IPS-NIHi7 (cell line): ENCODE measurements at regions not wholly inside any gene's neighbourhood (a gene's known extent, or its start where the extent isn't known, plus 50 kb on each side); places are given as distances from the start of the nearest gene placed in this dataset.
A peak's percentile ranks its signal among the peaks of the same experiment; 100 is the strongest.
"Not testable (repeated sequence)": the region's sequence is repeated elsewhere in the genome, so short reads cannot be mapped to it uniquely, and the experiment has no call there.

Experiments used
- DNase-seq: peaks from one replicate; pipeline ENCODE4 v3.0.0; 2012; ENCODE audit warnings: mixed read lengths; ENCODE audit errors: extremely low spot score

DNA sequence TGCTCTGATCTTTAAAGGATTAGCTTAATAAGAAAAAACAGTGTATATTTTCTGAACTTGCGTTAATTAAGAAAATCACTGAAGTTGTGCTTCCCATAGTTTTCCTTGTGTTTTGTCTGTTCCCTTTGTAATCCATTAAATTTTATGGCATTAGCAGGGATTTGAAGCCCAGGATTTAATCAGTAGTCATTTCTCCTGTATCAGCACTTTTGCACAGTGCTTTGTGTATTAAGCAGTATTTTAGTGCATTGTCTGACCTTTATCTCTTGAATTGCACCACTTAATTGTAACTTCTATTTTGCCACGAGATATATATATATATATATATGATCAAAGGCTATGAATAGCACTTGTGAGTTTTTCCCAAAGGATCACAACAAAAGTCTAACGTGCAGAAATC, 133.7 kb downstream of the S1PR1 start:
- DNase-seq, result no peak

DNA sequence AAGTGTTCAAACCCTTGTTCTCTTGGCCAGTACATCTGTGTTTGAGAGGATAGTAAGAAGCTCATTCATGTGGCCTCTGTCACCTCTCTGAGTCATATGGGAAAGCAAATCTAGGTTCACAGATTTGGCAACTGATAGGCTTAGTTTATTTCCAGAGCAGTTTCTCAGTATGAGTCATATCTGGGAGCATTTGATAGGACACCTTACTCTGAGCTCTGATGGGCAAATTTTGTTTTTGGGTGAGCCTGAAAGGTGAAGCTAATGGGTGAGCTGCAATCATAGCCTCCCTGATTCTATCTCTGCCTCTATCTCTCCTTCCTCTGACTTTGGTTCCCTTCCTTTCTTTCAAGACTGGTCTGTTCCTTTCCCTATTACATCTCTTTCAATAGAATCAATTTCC, 134.4 kb downstream of the S1PR1 start:
- DNase-seq, result no peak

DNA sequence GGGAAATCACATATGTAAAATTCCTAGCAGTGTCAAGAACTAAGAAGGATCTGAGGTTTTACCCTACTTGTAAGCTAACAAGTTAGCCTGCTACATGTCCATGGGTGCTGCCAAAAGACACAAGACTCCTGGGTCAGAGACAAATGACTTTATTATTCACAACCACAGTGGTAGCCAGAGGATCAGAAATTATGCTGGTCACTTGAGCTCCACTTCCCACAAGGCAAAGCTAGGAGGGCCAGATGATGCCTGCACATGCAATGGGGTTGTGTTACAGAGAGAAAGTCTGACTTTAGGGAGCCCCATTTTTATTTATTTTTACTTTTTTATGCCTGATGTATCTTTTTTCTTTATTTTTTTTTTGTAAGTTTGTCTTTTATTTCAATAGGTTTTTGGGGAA, 136.8 kb downstream of the S1PR1 start:
- DNase-seq, result no peak

DNA sequence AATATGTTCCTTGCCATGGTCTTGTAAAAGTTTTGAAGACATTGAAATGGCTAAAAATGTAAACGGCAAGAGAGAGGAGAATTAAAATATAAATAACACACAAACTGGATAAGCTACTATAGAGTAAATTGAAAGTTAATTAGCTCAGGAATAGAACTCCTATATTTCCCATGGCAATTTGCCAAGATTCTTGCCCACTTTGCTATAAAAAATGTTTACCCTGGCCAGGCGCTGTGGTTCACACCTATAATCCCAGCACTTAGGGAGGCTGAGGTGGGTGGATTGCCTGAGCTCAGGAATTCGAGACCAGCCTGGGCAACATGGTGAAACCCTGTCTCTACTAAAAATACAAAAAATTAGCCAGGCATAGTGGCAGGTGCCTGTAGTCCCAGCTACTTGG, 138.6 kb downstream of the S1PR1 start:
- not testable (repeated sequence) for DNase-seq

DNA sequence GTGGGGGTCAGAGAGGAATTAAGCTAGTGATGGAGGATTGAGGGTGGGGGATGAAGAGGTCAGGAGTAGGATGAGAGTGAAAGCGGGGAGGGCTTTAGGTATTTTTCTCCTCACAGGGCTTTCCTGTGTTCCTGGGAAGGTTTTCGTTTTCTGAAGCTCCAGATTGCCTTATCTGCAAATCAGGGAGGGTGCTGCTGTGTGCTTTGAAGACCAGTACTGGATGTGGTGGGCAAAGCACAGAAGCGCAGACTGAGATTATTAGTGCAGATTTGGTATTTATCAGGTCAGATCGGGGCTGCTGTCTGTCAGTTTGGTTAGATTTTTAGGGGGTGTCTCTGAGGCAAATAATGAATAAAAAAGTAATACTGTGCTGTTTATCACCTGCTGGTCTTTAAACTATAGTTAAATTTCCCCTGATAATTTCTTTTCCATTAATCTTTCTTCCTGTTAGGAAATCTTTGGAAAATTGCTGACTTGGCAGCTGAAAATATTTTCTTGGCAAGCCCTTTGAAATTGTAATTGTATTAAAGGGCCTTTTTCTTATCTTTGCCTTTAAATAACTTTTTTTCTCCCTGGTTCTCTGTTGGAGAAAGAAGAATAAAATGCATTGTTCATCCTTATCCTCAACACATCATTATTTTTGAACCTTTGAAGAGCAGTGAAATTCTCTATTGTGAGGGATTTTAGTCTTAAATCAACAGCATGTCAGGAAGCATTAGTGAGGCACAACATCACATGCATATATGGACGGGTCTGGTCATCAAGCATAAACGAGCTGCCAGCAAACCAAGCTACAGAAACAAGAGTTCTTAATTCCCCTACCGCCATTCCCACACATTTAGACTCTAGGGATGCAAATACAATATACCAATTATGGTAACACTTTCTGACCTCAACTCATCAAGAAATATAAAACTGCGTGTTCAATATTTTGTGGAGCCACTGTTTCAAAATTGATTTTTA, 139.6 kb downstream of the S1PR1 start:
- DNase-seq, result no peak

DNA sequence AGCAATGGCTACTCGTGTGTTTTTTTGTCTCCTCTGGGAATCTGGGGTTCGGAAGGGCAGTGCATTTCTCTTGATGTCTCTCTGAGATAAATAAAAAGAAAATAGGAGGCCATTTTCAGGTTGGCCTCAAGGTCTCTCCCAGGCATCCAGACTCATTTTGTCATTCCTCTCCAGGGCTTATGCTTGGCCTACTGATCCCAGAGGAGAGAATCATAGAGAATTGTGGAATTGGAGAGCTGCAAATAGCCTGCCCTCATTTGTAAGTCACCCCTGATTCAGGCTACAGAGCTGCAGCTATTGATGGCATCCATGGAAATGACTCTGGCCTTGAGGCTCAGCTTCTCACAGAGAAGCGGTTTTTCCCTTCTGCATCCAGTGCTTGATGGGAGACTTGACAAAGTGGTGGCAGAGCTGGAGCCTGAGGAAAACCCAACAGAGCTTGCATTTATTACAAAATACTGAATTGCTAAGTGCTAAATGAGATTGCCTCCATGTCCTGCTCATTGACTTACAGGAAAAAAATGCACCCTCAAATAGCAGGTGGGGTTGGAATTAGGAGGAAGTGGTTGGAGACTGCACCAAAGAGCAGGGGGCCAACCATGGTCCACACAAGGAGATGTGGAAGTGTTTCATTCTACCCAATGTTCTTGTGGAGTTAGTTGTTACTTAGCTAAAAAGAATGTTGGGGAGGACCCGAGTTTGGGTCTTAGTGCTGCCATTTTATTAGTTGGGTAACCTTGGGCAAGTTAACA, 140.4 kb downstream of the S1PR1 start:
- no peak for DNase-seq

DNA sequence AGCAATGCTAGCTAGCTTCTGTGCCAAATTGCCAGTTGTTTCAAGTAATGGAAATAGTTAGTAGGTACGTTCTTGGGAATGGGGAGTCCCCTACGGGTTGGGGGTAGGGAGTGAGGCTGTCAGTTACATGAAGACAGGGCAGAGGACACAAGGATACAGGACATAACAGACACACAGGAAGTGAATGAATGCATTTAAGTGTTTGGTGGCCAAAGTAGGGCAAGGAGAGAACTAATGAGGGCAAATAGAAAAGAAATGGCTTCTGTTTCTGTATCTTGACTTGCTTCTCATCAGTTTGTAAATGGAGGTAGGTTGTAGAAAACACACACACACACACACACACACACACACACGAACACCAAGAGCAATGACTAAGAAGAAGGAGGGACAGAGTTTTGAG, 142.2 kb downstream of the S1PR1 start:
- DNase-seq, result no peak

DNA sequence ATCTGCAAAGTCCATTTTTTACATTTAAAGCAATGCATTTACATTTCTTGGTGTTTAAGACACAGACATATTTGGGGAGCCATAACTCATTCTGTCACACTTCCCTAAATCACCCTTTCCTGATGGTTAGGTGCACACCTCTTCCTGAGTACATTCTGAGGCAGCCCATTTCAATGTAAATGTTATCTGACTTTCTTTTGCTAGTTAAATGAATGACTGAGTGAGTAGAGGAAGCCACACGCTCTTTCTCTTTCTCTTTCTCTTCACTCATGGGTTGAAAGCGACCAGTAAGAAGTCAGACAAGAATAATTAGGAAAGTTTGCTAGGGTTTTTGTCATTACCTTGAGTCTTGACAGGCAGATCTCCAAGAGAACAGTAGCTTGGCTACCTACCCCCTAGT, 143.1 kb downstream of the S1PR1 start:
- DNase-seq, result no peak

DNA sequence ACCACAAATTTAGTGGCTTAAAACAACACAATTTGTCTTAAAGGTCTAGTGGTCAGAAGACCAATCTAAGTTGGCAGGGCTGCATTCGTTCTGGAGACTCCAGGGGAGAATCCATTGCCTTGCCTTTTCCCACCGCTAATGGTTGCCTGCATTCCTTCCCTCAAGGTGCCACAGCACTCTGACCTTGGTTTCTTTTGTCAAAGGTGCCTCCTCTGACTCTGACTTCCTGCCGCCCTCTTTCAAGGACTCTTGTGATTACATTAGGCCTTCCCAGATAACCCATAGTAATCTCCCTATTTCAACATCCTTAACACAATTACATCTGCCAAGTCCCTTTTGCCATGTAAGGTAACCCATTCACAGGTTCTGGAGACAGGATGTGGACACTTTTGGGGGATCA, 145.3 kb downstream of the S1PR1 start:
- DNase-seq, result peak; percentile 37

DNA sequence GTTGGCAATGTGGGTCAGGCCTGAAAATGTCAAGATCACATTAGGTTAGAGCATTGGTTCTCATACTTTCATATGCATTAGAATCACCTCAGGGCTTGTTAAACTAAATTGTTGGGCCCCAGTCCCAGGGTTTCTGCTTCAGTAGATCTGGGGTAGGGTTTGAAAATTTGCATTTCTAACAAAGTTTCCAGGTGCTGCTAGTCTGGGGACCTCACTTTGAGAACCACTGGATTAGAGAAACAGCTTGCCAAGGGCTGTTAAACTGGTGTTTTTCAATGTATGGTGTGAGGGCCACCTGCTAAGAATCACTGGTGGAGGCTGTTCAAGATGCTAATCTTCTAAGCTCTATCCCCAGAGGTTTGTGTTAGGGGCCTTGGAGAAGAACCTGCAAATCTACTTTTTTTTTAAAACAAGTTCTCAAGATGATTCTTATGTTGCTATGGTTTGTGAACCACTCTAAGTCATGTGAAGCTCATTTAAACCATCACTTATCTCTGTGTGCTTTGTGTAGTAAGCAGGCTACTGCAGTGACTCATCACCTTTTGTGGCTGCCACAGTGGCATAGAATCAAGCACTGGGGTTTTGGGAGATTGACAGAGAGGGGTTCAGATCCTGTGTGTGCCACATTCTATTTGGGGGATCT, 152.2 kb downstream of the S1PR1 start:
- no peak for DNase-seq

DNA sequence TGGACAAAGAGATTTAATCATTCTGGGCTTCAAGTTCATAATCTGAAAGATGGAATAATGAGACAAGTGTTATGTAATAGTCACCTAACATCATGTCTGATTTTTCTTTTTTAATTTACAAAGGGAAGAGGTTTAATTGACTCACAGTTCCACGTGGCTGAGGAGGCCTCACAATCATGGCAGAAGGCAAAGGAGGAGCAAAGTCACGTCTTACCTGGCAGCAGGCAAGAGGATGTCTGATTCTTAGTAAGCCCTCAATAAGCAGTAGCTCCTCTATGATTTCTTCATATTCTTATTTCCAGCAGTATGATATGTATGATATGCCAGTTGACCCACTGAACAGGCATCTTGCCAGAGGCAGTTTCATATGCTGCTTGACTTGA, 152.7 kb downstream of the S1PR1 start:
- no peak for DNase-seq

DNA sequence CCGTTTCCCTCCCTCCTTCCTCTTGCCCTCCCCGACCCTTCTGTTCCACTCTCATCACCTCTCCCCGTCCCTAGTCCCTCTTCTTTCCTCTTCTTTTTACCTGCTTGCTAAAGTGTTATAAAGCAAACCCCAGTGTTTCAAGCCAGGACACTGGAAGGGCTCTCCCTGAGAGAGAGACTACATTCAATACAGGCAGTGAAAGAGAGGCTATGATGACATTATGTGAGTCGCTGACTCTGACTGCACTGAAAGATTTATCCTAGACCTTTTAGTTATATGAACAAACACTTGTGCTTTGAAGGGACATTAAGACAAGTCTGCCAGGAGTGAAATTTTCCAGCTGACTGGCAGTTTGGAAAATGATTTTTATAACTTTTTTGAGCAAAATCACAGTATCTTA, 155.7 kb downstream of the S1PR1 start:
- no peak for DNase-seq

DNA sequence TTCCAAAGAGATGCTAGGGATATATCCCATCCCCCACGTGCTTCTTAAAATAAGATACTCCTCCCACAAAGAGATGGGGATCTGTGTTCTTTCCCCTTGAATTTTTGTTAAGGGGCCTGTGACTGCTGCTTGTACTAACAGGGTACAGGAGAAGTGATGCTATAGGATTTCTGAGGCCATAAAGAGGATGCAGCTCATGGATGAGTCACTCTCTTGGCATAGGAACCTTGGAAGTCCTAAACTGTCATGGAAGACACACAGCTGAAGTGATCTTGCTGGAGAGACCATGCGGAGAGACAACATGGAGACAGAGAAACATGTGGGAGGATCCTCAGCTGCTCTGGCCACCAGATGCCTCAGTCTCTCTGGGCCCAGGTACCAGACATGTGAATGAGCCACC, 157.2 kb downstream of the S1PR1 start:
- no peak for DNase-seq

DNA sequence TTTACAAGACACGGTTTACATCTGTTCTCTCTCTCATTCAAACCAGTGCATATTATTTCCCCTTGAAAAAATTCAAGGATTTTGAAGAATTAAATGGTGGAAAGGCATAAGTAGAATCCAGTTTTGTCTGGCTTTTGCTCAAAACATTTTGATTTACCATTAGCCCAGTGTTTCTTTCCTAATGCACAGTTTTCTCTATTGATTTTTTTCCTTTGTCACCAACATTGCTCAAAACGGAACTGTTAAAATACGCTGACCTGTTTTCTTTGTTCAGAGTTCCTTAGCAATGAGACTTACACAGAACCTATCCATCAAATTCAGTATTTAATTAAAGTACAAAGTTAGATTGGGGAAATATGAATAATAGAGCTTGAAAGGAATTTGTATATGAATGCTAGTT, 162.4 kb downstream of the S1PR1 start:
- DNase-seq, result no peak

DNA sequence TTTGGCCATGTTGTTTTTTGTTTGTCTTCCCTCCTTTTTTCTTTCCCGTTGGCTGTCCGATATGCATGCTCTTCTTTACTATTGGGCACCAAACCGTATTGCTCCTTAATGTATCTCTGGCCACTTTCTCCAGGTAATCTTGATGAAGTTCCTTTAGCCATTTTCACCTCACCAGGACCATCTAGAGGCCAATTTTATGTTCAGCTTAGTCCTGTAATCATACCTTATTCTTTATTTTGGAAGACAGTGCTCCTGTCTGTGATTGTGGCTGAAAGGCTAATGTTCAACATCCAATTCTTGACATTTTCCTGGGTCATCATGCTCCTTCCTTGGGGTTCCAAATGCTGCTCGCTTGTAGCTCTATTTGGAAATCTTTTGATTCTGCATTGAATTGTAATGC, 169.5 kb downstream of the S1PR1 start:
- DNase-seq, result no peak

DNA sequence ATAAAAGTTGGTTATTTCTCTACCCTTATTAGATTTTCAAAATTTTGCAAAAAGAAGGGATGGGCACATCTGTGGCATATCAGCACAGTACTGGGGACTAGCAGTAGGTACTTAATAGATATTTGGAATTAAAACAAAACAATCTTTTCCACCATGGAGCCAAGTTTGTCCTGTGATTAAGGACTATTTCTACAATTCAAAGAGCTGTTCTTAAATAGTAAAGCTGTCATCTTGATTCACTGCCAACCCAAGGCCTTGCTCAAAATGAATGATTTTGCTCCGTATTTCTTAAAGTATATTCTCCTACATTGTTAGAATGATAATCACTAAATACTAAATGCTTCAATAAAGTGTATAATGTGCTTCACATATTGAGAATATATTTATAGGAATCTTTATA, 169.9 kb downstream of the S1PR1 start:
- no peak for DNase-seq

DNA sequence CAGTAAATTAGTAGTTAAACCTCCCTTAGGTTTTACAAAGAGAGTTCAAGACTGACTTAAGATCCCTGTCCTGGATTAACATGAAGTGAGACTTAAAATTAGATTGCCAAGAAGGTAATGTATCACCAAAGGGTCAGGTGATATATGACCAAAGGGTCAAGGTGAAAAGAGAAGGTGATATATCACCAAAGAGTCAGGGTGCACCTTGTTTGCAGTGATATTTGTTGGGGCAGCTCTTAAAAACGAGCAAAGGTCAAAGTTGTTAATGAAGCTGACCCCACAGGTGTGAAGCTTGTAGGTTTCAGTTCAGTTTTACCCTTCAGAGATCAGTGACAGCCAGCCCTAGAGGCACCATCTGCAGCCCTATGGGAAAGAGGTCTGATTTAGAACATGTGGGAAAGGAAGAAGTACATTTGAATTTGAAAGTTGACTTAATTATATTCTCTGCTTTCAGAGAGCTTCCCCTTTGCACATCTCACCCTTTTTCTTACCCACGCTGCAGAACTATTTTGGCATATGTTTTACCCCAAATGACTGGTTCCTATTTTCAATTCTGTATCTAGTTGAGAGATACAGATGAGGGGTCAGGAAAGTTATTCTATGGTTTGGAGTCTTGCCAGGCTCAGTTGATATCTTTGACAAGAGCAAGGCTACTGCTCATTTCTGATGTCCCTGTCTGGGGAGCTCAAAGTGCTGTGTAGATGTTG, 170.8 kb downstream of the S1PR1 start:
- DNase-seq, result no peak

DNA sequence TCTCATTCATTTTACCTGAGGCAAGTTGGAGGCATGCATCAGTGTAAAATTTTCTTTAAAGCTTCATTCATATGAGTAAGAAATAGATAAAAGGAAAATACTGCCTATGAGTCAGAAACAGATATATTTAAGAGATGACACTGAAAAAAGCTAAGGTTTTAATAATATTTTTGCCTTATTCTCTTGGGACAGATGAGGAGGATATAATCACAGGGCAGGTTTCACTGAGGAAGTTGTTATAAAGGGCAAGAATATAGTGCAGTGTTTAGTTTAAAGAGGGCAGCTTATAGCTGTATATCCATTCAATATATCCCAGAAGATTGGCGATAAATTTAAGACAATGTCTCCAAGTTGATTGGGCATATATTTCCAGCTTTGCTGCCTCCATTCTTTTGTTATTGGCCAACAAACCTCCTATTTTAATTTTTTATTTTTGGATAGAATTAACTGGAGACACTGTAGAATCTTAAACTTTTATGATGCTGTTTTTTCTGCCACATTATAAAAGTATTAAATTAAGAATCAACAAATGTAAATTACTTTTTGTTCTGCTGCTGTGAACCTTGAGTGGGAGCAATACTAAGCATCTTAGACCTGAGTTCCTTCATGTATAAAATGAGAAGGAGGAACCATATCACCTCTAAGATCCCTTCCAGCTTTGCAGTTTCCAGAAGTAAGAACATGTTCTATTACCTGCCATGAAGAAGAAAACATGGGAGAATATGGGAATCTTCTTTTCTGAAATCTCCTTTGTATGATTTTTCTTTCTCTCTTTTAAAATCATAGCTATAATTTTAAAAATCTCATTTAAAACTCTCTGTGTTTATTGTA, 171.6 kb downstream of the S1PR1 start:
- no peak for DNase-seq

DNA sequence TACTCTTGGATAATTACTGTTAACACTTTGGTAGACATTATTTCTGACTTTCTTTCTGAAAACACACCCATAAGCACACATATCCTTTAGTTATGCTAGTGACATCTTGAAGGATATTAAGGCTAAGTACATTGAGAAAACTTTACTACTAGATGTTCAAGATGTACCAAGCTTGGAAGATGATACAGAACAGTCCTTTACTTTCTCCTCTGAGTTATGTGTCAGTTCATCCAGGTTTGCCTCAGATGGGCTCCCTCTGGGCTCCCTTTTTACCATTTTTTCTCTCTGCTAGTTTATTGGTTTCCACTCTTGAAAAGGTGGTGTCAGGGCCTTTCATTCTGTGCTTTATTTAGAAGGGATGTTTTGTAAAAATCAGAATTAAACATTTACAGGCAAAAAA, 172.3 kb downstream of the S1PR1 start:
- DNase-seq, result no peak

DNA sequence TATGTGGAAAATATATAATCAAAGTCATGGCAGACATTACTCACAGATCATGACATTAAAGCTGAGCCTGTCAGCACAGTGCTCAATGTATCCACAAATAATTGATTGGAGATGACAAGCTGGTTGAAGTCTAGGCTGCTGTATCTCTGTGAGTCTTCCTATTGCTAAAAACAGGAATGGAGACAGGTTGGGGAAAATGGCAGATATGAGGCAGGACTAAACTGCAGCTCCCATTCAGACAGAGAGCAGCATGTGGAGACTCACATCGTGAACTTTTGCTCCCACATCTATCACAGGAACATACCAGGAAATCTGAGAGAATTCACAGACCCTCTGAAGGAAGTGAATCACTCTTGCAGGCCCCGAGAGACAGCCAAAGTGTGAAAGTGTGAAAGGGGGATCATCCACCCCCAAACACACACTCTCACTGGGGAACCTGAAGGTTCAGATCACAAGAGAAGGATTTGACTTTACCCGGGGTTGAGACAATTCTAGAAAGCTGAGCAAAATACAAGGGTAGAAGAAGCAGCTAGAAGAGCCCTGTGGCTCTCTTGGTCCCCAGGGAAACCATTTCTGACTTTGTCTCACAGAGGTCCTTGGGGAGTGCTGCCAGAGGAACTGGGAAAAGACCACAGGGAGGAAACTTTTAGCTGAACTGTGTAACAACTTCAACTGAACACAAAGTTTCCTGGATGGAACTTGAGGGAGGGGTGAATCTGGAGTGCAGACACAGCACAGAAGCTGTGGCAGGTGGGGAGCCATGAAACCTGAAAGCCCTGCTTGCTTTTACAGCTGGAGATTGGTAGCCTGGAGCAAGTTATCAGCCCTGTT, 173.4 kb downstream of the S1PR1 start:
- no peak for DNase-seq
